ENCODE measurements at regions not wholly inside any gene's neighbourhood (a gene's known extent, or its start where the extent isn't known, plus 50 kb on each side); places are given as distances from the start of the nearest gene placed in this dataset.

- no peak for DNase-seq (ENCODE audit: low read depth in 1 of 2, low spot score in 1 of 2)
These were observed 479.3 kb downstream of the ARHGEF28 start for GRCh38 chr5:74105126-74105780.

DNA sequence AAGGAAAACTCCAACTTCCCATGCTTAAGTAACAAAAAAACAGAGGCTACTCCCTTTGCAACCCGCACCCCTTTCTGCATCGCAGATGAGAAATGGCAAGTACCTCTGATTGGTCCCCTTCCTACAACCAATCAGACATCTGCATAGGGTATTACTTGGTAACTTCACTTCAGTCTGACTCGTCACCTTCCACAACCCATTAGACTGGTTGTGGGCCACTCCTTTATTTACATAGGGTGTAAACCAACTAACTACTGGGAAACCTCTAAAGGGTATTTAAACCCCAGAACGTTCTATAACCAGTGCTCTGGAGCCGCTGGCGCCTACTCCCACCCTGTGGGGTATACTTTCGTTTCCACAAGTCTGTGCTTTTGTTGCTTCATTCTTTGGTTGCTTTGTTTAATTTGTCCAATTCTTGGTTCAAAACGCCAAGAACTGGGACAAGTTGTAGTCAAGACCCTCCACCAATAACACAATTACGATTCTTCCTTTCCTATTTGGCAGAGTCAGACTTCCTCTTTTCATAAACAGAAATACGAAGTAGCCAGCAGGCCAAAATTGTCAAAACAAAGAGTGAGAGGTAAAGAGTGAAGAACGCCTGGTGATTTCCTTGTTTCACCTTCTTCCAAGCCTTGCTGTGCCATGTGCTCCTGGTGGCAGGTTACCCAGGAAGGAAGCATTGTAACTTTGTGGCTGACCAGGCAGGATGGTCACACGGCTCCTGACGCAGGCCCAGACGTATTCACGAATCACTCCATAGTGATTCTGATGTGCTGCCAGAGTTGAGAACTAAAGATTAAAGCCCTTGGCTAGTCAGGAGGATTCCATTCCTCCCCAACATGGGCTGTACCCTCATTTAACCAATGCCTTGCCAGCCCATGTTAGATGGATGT, 477.4 kb downstream of the ARHGEF28 start:
- DNase-seq (ENCODE audit: low read depth in 1 of 2, low spot score in 1 of 2) = no peak

- DNase-seq (ENCODE audit: low read depth in 1 of 2, low spot score in 1 of 2) = no peak
These were observed 474.3 kb downstream of the ARHGEF28 start for GRCh38 chr5:74100268-74100665.

GRCh38 chr5:74099538-74100267, 473.7 kb downstream of the ARHGEF28 start:
- no peak for DNase-seq (ENCODE audit: low read depth in 1 of 2, low spot score in 1 of 2)

DNA sequence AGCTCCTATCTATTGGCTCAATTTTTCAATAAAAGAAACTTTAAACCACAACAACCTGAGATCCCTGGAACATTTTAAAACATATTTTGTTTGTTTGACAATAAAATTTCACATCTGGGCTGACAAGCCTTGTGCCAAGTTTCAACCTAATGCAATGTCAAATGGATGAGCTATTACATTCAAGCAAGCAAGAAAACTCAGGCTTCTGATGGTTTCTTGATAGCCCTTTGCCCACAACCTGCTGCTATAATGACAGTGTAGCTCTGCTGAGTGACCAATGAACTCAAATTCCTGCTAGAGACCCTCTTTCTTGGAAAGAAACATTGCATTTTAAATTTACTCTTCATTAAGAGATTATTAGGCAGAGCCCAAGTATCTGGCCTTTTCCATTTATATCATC, 472.9 kb downstream of the ARHGEF28 start:
- no peak for DNase-seq (ENCODE audit: low read depth in 1 of 2, low spot score in 1 of 2)

DNA sequence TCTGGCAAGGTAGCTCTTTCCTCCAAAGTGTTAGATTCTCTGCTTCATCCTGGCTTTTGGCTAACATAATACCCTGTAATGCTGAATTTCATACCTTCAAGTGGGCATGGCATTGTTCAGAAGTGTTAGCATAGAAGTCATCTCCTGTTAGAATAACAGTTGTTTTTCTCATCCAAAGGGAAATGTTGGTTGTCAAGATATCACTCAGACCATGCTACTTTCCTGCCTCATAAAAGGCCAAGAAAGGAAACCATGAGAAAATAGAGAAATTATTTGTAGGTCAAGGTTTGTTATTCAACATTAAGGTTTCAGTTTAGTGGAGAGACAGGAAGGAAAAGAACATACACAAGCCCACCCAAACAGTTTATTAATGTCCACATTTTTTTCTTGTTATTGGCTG, 472.5 kb downstream of the ARHGEF28 start:
- no peak for DNase-seq (ENCODE audit: low read depth in 1 of 2, low spot score in 1 of 2)

DNA sequence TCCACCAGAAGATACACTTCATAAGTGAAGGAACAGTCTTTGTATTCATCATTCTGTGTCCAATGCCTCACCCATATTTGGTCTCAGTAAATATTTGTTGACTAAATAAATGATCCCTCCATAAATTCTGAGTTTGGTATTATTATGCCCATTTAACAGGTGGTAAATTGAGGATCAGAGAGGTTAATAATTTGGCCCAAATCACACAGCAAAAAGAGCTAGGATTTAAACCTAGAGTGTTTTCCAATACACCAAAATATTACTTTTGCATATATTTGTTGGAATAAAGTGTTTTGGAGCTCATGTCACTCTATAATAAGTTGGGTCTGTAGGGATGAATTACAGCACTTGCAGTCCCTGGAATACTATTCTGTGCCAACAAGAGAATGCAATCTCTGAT, 470.3 kb downstream of the ARHGEF28 start:
- DNase-seq (ENCODE audit: low read depth in 1 of 2, low spot score in 1 of 2) = no peak

DNA sequence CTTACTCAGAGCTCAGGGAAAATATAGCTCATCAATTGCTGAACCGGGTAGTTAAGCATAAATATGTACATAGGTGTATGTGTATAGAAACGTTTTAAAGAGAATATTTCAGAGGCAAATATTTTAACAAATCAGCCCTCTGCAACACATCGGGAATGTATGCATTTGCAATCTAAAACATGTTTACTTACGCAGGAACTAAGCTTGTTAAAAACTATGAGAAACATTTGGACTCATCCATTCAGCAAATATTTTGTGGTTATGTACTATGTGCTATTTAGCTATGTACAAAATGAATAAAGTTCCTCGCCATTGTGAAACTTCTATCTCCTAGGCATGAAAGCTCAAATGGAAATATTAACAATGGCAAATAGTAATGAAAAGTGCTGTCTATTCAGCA, 469.9 kb downstream of the ARHGEF28 start:
- no peak for DNase-seq (ENCODE audit: low read depth in 1 of 2, low spot score in 1 of 2)

GRCh38 chr5:74094782-74095108, 468.7 kb downstream of the ARHGEF28 start:
- no peak for DNase-seq (ENCODE audit: low read depth in 1 of 2, low spot score in 1 of 2)

DNA sequence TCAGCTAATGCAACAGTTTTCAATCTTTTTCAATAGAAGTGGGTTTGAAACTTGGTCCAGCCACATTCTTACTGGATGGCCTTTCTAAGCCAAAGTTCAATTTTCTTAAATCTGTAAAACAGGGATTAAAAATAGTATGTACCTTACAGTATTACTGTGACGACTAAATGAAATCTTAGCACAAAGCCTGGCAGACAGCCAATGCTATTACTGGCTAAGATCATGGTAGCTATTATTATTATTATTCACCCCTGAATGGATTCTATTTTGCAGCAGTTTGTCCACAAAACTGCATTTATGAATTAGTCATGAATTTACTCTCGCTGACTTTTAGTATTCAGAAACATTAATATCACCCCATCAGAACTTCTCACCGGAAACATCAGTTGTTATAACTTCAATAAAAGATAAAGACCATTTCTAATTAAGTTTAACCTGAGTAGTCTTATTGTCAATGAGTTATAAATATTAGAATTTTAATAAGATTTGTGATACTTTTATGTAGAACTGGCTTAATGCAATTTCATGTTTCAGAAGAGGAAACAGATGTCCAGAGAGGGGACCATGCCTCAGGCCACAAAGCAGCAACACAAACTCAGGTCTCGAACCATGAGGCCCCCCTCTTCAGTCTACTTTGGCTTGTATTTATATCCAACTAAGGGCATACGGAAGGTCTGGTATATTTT, 468.2 kb downstream of the ARHGEF28 start:
- DNase-seq (ENCODE audit: low read depth in 1 of 2, low spot score in 1 of 2) = no peak

GRCh38 chr5:74093561-74093960, 467.6 kb downstream of the ARHGEF28 start:
- no peak for DNase-seq (ENCODE audit: low read depth in 1 of 2, low spot score in 1 of 2)

DNA sequence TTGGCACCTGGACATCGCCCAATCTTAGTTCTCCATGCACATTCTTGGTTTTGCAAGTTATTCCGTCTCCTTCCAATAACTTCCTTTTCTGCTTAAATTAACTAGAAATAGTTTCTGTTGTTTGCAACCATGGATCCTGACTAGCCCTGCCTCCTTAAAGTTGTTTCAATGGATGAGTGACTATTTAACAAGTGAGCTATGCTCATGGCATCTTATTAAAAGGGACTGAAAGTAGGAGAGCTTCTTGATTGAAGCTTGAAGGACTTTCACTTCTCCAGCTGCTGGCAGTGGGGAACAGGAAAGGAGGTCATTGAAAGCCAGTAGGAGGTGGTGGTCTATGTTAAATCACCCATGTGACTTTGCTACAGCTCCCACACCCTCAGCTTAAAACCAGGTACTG, 466.8 kb downstream of the ARHGEF28 start:
- DNase-seq (ENCODE audit: low read depth in 1 of 2, low spot score in 1 of 2) = no peak

DNA sequence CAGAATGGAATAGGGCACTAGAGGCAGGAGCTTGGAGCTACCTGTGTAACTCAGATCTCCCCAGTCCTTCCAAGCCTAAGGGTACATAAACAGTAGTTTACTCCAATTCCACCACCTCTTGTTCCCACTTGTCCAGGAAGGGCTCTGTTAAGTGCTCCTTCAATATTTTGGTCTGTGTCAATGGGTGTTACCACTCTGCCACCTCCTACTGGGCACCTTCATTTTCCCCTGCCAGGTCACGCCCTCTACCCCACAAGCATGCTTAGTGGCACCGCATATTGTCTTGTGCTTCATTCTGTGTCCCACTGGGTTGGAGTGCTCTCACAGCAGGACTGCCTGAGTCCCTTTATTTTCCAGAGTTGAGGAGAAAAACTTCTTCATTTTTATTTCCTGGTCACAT, 459.8 kb downstream of the ARHGEF28 start:
- no peak for DNase-seq (ENCODE audit: low read depth in 1 of 2, low spot score in 1 of 2)

GRCh38 chr5:74085186-74085585, 459.2 kb downstream of the ARHGEF28 start:
- no peak for DNase-seq (ENCODE audit: low read depth in 1 of 2, low spot score in 1 of 2)

GRCh38 chr5:74083096-74083791, 457.2 kb downstream of the ARHGEF28 start:
- no peak for DNase-seq (ENCODE audit: low read depth in 1 of 2, low spot score in 1 of 2)

DNA sequence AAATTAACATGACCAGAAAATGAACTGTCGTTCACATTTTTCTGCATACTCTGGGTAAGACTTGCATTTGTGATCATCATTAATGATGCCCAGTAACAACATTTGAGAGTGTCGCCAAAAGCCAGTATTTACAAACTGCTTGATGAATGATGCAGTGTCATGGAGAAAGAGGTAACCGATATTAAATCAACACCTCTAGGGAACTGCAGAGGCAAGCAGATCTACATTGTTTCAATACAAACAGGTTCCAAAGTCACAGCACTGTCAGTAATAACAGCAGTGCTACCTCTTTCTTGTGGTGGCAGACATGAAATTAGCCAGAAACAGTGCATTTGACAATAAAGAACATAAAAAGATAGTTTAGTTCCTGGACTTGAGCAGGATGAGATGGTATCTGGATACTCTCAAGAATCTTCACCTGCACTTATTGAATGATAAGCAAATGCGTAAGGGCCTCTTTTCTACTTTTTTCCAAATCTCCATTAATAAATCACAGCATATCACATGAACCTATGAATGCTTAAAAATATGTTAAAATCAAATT, 456.6 kb downstream of the ARHGEF28 start:
- DNase-seq (ENCODE audit: low read depth in 1 of 2, low spot score in 1 of 2) = no peak

DNA sequence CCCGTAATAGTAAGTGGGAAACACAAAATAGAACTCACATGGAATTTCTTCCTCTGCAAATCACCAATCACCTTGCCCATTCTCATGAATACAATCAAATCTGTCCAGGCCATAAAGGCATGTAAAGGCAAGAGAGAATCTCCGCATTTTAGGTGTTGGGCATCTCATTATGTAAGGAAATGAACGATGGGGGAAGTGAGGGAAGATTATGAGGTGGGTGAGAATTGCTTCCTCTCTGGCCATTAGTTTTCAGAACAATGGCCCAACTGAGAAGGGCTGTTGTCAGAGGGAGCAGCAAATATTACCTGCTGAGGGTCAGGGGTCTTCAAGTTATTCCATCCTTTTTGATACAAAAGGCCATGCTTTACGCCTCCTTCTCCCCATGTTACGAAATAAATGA, 455.1 kb downstream of the ARHGEF28 start:
- no peak for DNase-seq (ENCODE audit: low read depth in 1 of 2, low spot score in 1 of 2)

DNA sequence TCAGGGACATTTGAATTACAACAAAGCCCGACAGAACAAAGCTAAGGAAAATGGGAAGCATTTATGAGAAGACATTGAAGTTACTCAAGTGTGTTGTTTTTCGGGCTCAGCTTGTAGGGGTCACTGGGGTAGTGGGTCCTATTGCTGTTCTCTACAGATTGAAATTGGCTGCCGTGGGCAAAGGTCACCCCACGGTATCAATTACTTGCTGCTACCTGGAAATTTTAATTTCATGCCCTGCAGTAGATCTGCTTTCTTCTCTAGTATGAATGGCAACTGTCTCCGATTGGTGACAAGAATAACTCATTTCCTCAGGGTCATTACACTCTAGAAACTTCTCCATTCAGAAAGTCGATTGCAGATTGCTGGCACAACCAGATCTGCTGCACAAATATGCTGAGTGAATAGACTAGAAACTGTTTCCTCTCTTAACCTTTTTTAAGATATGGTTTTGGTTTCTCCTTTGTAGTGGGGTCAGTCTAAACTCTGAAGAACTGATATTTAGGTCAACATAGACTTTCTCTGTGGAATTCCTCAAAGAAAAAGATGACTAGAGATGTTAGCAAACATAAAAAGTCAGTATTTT, 454.1 kb downstream of the ARHGEF28 start:
- DNase-seq (ENCODE audit: low read depth in 1 of 2, low spot score in 1 of 2) = no peak

DNA sequence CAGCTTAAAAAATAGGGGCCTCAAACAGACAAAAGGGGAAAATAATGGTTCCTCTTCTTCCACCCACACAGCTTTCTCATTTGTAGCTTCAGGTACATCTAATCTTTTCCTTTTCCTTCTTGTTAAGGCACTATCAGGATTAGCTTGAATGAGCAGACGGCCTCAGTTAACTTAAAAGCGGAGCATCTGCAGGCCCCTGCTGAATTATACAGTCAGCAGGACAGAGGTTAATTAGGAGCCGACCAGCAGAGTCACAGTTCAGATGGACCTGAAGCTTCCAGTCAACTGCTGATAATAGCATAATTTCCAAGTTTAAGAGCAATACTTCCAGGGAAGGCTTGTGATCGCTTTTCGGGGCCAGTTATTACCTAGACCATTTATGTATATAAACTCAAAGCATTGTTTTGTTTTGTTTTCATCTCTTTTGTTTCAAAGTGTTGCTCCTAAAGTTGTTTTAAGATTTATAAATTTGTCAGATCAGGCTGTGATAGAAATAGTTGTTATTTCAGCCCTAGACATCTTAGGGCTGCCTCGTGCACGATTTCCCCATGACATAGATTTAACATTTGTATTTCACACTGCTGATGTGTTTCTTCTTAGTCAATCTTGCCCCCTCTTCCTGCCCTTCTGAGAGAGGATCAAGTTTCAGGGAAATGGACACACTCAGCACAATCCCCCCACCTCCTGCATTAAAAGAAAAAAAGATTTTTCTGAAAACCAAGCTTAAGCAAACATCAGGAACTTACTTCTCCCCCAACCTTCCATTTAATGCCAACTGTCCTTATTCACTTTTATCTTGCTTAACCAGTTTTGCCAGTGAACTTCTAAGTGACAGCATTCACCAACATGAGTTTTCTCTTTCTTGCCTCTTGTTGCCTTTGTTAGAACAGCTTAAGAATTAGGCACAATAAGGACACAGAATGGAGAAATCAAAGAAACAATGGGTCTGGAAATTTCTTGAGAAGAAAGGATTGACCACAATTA, 449.8 kb downstream of the ARHGEF28 start:
- no peak for DNase-seq (ENCODE audit: low read depth in 1 of 2, low spot score in 1 of 2)
